Ishikawa (cell line): ENCODE measurements at regions not wholly inside any gene's neighbourhood (a gene's known extent, or its start where the extent isn't known, plus 50 kb on each side); places are given as distances from the start of the nearest gene placed in this dataset.

Experiments
- CEBPB ChIP-seq: IDR thresholded peaks from 2 replicates; pipeline ENCODE4 v1.6.1; 2012
- CREB1 ChIP-seq: IDR thresholded peaks from 2 replicates; pipeline ENCODE4 v1.6.1; 2012; ENCODE audit warnings: low read depth
- EGR1 ChIP-seq: IDR thresholded peaks from 2 replicates; pipeline ENCODE4 v1.6.1; 2012
- EP300 ChIP-seq: IDR thresholded peaks from 2 replicates; pipeline ENCODE4 v1.6.1; 2012; ENCODE audit warnings: borderline replicate concordance
- FOXM1 ChIP-seq: IDR thresholded peaks from 2 replicates; pipeline ENCODE4 v1.6.1; 2012; ENCODE audit warnings: low read depth, borderline replicate concordance
- NFIC ChIP-seq: IDR thresholded peaks from 2 replicates; pipeline ENCODE4 v1.6.1; 2012
- RAD21 ChIP-seq: IDR thresholded peaks from 2 replicates; pipeline ENCODE4 v1.6.1; 2012; ENCODE audit warnings: low read depth
- TAF1 ChIP-seq: IDR thresholded peaks from 2 replicates; pipeline ENCODE4 v1.6.1; 2012; ENCODE audit warnings: low read depth, mild to moderate bottlenecking
- TCF12 ChIP-seq: IDR thresholded peaks from 2 replicates; pipeline ENCODE4 v1.6.1; 2012; ENCODE audit warnings: low read depth
- TEAD4 ChIP-seq: IDR thresholded peaks from 2 replicates; pipeline ENCODE4 v1.6.1; 2012
- USF1 ChIP-seq: IDR thresholded peaks from 2 replicates; pipeline ENCODE4 v1.6.1; 2012
- YY1 ChIP-seq: IDR thresholded peaks from 2 replicates; pipeline ENCODE4 v1.6.1; 2012; ENCODE audit warnings: low read depth
- ZBTB7A ChIP-seq: IDR thresholded peaks from 2 replicates; pipeline ENCODE4 v1.6.1; 2012; ENCODE audit warnings: low read depth
- TF ChIP-seq, protein P1 (sequence below): IDR thresholded peaks from 2 replicates; pipeline ENCODE4 v1.6.1; 2012; ENCODE audit warnings: low read depth, mild to moderate bottlenecking
- TF ChIP-seq, protein P2 (sequence below): IDR thresholded peaks from 2 replicates; pipeline ENCODE4 v1.6.1; 2012

- no peak for TF ChIP-seq EP300
- TF ChIP-seq, protein P1, sequence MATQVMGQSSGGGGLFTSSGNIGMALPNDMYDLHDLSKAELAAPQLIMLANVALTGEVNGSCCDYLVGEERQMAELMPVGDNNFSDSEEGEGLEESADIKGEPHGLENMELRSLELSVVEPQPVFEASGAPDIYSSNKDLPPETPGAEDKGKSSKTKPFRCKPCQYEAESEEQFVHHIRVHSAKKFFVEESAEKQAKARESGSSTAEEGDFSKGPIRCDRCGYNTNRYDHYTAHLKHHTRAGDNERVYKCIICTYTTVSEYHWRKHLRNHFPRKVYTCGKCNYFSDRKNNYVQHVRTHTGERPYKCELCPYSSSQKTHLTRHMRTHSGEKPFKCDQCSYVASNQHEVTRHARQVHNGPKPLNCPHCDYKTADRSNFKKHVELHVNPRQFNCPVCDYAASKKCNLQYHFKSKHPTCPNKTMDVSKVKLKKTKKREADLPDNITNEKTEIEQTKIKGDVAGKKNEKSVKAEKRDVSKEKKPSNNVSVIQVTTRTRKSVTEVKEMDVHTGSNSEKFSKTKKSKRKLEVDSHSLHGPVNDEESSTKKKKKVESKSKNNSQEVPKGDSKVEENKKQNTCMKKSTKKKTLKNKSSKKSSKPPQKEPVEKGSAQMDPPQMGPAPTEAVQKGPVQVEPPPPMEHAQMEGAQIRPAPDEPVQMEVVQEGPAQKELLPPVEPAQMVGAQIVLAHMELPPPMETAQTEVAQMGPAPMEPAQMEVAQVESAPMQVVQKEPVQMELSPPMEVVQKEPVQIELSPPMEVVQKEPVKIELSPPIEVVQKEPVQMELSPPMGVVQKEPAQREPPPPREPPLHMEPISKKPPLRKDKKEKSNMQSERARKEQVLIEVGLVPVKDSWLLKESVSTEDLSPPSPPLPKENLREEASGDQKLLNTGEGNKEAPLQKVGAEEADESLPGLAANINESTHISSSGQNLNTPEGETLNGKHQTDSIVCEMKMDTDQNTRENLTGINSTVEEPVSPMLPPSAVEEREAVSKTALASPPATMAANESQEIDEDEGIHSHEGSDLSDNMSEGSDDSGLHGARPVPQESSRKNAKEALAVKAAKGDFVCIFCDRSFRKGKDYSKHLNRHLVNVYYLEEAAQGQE: no peak
- no peak for TF ChIP-seq CREB1
- no peak for TF ChIP-seq NFIC
- TF ChIP-seq, protein P2, sequence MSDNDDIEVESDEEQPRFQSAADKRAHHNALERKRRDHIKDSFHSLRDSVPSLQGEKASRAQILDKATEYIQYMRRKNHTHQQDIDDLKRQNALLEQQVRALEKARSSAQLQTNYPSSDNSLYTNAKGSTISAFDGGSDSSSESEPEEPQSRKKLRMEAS: no peak
- no peak for TF ChIP-seq CEBPB
- no peak for TF ChIP-seq TEAD4
- TF ChIP-seq TAF1: no peak
- no peak for TF ChIP-seq USF1
- TF ChIP-seq FOXM1: no peak
- TF ChIP-seq YY1: no peak
- no peak for TF ChIP-seq ZBTB7A
- TF ChIP-seq EGR1: no peak
- TF ChIP-seq RAD21: no peak
- no peak for TF ChIP-seq TCF12
Observed at GRCh38 chr12:22971701-22972191, 346.8 kb downstream of the ETNK1 start.

- TF ChIP-seq ZBTB7A: no peak
- no peak for TF ChIP-seq RAD21
- TF ChIP-seq USF1: no peak
- TF ChIP-seq NFIC: no peak
- TF ChIP-seq, protein P1: no peak
- TF ChIP-seq FOXM1: no peak
- TF ChIP-seq EGR1: no peak
Observed at GRCh38 chr12:22974865-22975264, 349.9 kb downstream of the ETNK1 start.

DNA sequence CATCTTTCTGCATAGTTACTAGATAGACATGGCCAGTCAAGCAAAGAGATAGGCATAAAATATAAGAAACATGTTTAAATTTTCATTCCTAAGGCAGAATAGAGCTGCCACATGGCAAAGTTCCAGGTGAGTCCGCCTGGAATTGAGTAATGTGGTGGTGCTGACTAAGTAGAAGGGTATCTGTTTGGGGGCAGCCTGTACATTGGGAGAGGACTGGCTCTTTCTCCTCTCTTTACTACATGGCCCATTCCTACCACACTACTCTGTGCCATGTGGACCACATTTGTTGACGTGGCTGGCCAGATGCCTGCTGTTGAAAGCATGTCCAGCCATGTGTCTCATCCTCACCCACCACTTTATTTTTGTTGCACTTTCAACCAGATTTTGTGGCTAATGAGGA is 354.0 kb downstream of the ETNK1 start:
- TF ChIP-seq TEAD4 (no peak), CREB1 (no peak), NFIC (0 out of 2 replicates have a peak, but pooled peaks have one; percentile 21), ZBTB7A (no peak), CEBPB (0 out of 2 replicates have a peak, but pooled peaks have one; percentile 9)

GRCh38 chr12:22979854-22980469 is 355.0 kb downstream of the ETNK1 start:
- TF ChIP-seq USF1: no peak
- no peak for TF ChIP-seq EP300
- no peak for TF ChIP-seq RAD21
- no peak for TF ChIP-seq TEAD4

- TF ChIP-seq ZBTB7A (no peak), CEBPB (no peak), RAD21 (peak; percentile 37; the same call in 1 of the 2 replicates)
Observed at GRCh38 chr12:22981711-22982110, 356.7 kb downstream of the ETNK1 start.

DNA sequence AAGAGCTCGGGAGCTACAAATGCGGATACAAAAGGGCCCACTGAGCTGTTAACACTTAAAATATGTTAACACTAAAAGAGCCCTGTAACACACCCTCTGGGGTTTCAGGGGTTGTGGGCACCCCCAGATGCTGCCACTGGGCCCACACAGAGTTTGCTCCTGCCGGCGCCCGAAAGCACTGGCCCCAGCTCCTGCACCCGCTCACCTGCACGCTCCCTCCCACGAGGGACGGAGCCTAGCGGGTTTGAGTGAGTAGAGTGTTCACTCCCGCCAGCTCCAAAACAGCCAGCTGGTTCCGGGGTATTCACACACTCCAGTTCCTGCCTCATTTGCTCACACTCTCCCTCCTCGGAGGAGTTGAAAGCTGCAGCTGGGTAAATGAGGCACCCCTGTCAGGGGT is 357.7 kb downstream of the ETNK1 start:
- TF ChIP-seq CEBPB (no peak), EP300 (no peak)
- TF ChIP-seq, protein P1: no peak
